Activated CD8-positive, alpha-beta T cell treated with anti-CD3 and anti-CD28 coated beads for 36 hours (primary cell): ENCODE measurements at regions not wholly inside any gene's neighbourhood (a gene's known extent, or its start where the extent isn't known, plus 50 kb on each side); places are given as distances from the start of the nearest gene placed in this dataset.

Experiments
- ATAC-seq: fragments of 200-7000 bp; cut with Tn5 transposase; one replicate; pipeline ENCODE4 v1.10.0; 2021; ENCODE audit warnings: mild to moderate bottlenecking, moderate library complexity
- CTCF ChIA-PET: fragments of 350-600 bp; sonication (Branson Sonifier 250); formaldehyde crosslinking; loops from one replicate; lab custom pipeline; 2021; ENCODE audit warnings: antibody characterized with exemption; lab: Charles Lee
- POLR2A ChIA-PET: fragments of 350-600 bp; sonication (Branson Sonifier 250); formaldehyde crosslinking; loops from one replicate; lab custom pipeline; 2021; ENCODE audit warnings: antibody characterized with exemption; lab: Charles Lee
- DNase-seq: peaks from one replicate; pipeline ENCODE4 v3.0.0-alpha.2; 2020
- H3K27ac Mint-ChIP-seq: one replicate; pipeline ENCODE4 v1.8.0; 2021; ENCODE audit warnings: mild to moderate bottlenecking, mixed read lengths
- H3K27me3 Mint-ChIP-seq: one replicate; pipeline ENCODE4 v1.8.0; 2021; ENCODE audit warnings: mixed read lengths
- H3K36me3 Mint-ChIP-seq: one replicate; pipeline ENCODE4 v1.8.0; 2021; ENCODE audit warnings: low read depth, mixed read lengths
- H3K4me1 Mint-ChIP-seq: one replicate; pipeline ENCODE4 v1.8.0; 2021; ENCODE audit warnings: low read depth, mixed read lengths
- H3K4me3 Mint-ChIP-seq: one replicate; pipeline ENCODE4 v1.8.0; 2021; ENCODE audit warnings: mild to moderate bottlenecking, moderate library complexity, mixed read lengths
- H3K9me3 Mint-ChIP-seq: one replicate; pipeline ENCODE4 v1.8.0; 2021; ENCODE audit warnings: mixed read lengths
- CTCF ChIP-seq: fragments of 200-600 bp; IDR thresholded peaks from one replicate; pipeline ENCODE4 v1.8.0; 2022; ENCODE audit warnings: antibody characterized with exemption, mild to moderate bottlenecking
- intact Hi-C: fragments of 100-400 bp; cut with micrococcal nuclease; formaldehyde crosslinking; loops from one replicate; pipeline ENCODE4 v1.10.0; 2022

- no peak for ATAC-seq
- H3K27me3 Mint-ChIP-seq: no peaks in the 10 kb centered on the region
- no peak overlapping the region for H3K27ac Mint-ChIP-seq
- intact Hi-C loops: no loop called here
- DNase-seq: no peak
- no peak overlapping the region for H3K4me3 Mint-ChIP-seq
- H3K9me3 Mint-ChIP-seq: peaks cover 15% of the 10 kb centered on the region
- H3K4me1 Mint-ChIP-seq: no peaks in the 10 kb centered on the region
- POLR2A ChIA-PET: no interaction called here
- H3K36me3 Mint-ChIP-seq: no peaks in the 10 kb centered on the region
- TF ChIP-seq CTCF: no peak
- CTCF ChIA-PET: no interaction called here
Measured at GRCh38 chr4:136186650-136187049, 1345.6 kb downstream of the PCDH18 start.

- ChIA-PET CTCF (no interaction called here), POLR2A (no interaction called here)
- no peaks in the 10 kb centered on the region for H3K27me3 Mint-ChIP-seq
- H3K4me1 Mint-ChIP-seq: no peaks in the 10 kb centered on the region
- no peak for ATAC-seq
- intact Hi-C loops: no loop called here
- H3K9me3 Mint-ChIP-seq: peaks cover 7% of the 10 kb centered on the region
- H3K27ac Mint-ChIP-seq: no peak overlapping the region
- no peak overlapping the region for H3K4me3 Mint-ChIP-seq
- no peaks in the 10 kb centered on the region for H3K36me3 Mint-ChIP-seq
- TF ChIP-seq CTCF: no peak
- DNase-seq: no peak
Measured at GRCh38 chr4:136183513-136183912, 1348.8 kb downstream of the PCDH18 start.

GRCh38 chr4:136156947-136157346 lies 1375.3 kb downstream of the PCDH18 start:
- Mint-ChIP-seq H3K27me3 (no peaks in the 10 kb centered on the region), H3K4me3 (no peak overlapping the region), H3K9me3 (peaks cover 9% of the 10 kb centered on the region), H3K36me3 (no peaks in the 10 kb centered on the region), H3K27ac (no peak overlapping the region), H3K4me1 (no peaks in the 10 kb centered on the region)
- ATAC-seq (no peak), DNase-seq (no peak)
- intact Hi-C loops: no loop called here
- no peak for TF ChIP-seq CTCF
- ChIA-PET POLR2A (no interaction called here), CTCF (no interaction called here)

GRCh38 chr4:136150046-136150445 lies 1382.2 kb downstream of the PCDH18 start:
- H3K9me3 Mint-ChIP-seq: peaks cover 22% of the 10 kb centered on the region
- DNase-seq: no peak
- no peaks in the 10 kb centered on the region for H3K4me1 Mint-ChIP-seq
- no peaks in the 10 kb centered on the region for H3K27me3 Mint-ChIP-seq
- POLR2A ChIA-PET: no interaction called here
- no peak overlapping the region for H3K27ac Mint-ChIP-seq
- no peak overlapping the region for H3K4me3 Mint-ChIP-seq
- intact Hi-C loops: no loop called here
- ATAC-seq: no peak
- no peak for TF ChIP-seq CTCF
- H3K36me3 Mint-ChIP-seq: no peaks in the 10 kb centered on the region
- CTCF ChIA-PET: no interaction called here

- ATAC-seq (no peak), DNase-seq (no peak)
- POLR2A ChIA-PET: no interaction called here
- CTCF ChIA-PET: no interaction called here
- H3K9me3 Mint-ChIP-seq: peaks cover 1% of the 10 kb centered on the region
- no peaks in the 10 kb centered on the region for H3K36me3 Mint-ChIP-seq
- no peak overlapping the region for H3K27ac Mint-ChIP-seq
- H3K4me3 Mint-ChIP-seq: no peak overlapping the region
- H3K4me1 Mint-ChIP-seq: no peaks in the 10 kb centered on the region
- H3K27me3 Mint-ChIP-seq: no peaks in the 10 kb centered on the region
- intact Hi-C loops: no loop called here
- TF ChIP-seq CTCF: no peak
Measured at GRCh38 chr4:136136601-136137000, 1395.7 kb downstream of the PCDH18 start.
